ENCODE measurements at regions not wholly inside any gene's neighbourhood (a gene's known extent, or its start where the extent isn't known, plus 50 kb on each side); places are given as distances from the start of the nearest gene placed in this dataset.

DNA sequence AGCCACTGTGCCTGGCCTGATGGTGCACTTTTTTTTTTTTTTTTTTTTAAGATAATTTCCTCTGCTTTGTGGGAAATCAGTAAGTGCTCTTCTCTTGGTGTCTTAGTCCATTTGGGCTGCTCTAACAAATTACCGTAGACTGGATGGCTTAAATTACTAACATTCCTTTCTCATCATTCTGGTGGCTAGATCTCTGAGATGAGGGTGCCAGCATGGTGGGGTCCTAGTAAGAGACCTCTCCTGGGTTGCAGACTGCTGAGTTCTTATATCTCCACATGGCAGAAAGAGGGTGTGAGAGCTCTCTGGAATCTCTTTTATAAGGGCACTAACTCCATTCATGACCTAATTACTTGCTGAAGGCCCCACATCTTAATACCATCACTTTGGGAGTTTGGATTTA is 133.9 kb upstream of the ANKRD55 start:
- TF ChIP-seq ZFP90 (CRISPR knock-in tag; IDR thresholded peaks at IDR 0.05; ENCODE audit: borderline replicate concordance) (no peak), RAD51 (IDR thresholded peaks at IDR 0.05; ENCODE audit: borderline replicate concordance) (no peak), CTCF (CRISPR knock-in tag; IDR thresholded peaks at IDR 0.05) (no peak), ZNF337 (CRISPR knock-in tag; IDR thresholded peaks at IDR 0.05; ENCODE audit: borderline replicate concordance, low read depth) (no peak), IRF9 (CRISPR knock-in tag; IDR thresholded peaks at IDR 0.05; ENCODE audit: borderline replicate concordance) (no peak), RFX3 (CRISPR knock-in tag; IDR thresholded peaks at IDR 0.05) (no peak), POLR2A (IDR thresholded peaks at IDR 0.05; ENCODE audit: insufficient read depth in 1 of 2, low read depth in 2 of 2, low read length in 2 of 2) (no peak), TFDP2 (CRISPR knock-in tag; IDR thresholded peaks at IDR 0.05) (no peak), MTF1 (CRISPR knock-in tag; IDR thresholded peaks at IDR 0.05) (no peak), ATF2 (CRISPR knock-in tag; IDR thresholded peaks at IDR 0.05) (no peak)
- TF ChIP-seq, protein P1, sequence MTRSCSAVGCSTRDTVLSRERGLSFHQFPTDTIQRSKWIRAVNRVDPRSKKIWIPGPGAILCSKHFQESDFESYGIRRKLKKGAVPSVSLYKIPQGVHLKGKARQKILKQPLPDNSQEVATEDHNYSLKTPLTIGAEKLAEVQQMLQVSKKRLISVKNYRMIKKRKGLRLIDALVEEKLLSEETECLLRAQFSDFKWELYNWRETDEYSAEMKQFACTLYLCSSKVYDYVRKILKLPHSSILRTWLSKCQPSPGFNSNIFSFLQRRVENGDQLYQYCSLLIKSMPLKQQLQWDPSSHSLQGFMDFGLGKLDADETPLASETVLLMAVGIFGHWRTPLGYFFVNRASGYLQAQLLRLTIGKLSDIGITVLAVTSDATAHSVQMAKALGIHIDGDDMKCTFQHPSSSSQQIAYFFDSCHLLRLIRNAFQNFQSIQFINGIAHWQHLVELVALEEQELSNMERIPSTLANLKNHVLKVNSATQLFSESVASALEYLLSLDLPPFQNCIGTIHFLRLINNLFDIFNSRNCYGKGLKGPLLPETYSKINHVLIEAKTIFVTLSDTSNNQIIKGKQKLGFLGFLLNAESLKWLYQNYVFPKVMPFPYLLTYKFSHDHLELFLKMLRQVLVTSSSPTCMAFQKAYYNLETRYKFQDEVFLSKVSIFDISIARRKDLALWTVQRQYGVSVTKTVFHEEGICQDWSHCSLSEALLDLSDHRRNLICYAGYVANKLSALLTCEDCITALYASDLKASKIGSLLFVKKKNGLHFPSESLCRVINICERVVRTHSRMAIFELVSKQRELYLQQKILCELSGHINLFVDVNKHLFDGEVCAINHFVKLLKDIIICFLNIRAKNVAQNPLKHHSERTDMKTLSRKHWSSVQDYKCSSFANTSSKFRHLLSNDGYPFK (CRISPR knock-in tag; IDR thresholded peaks at IDR 0.05; ENCODE audit: borderline replicate concordance) = no peak
- TF ChIP-seq, protein P2, sequence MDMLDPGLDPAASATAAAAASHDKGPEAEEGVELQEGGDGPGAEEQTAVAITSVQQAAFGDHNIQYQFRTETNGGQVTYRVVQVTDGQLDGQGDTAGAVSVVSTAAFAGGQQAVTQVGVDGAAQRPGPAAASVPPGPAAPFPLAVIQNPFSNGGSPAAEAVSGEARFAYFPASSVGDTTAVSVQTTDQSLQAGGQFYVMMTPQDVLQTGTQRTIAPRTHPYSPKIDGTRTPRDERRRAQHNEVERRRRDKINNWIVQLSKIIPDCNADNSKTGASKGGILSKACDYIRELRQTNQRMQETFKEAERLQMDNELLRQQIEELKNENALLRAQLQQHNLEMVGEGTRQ (IDR thresholded peaks at IDR 0.05; ENCODE audit: low read depth, low read length) = no peak
- TF ChIP-seq, protein P2 (CRISPR knock-in tag; IDR thresholded peaks at IDR 0.05; ENCODE audit: borderline replicate concordance) = no peak

All from HepG2 (cell line).